Liver (tissue), 3 donors: ENCODE measurements at regions not wholly inside any gene's neighbourhood (a gene's known extent, or its start where the extent isn't known, plus 50 kb on each side); places are given as distances from the start of the nearest gene placed in this dataset.

Experiments
- RXRA ChIP-seq, 2 donors: IDR thresholded peaks; 2 replicates each; pipeline ENCODE4 v1.6.1; 2017 to 2018; ENCODE audit warnings: antibody characterized with exemption in 2 of 2, mild to moderate bottlenecking in 1 of 2
- TAF1 ChIP-seq: conservative IDR thresholded peaks from 2 replicates; pipeline ENCODE4 v1.6.1; 2016; ENCODE audit warnings: antibody characterized with exemption, mild to moderate bottlenecking
- TF ChIP-seq, protein P1 (sequence below): fragments of 150-350 bp; IDR thresholded peaks from 2 replicates; pipeline ENCODE4 v1.5.1; 2017; ENCODE audit warnings: improper control_type of control experiment, low read depth, low read length; ENCODE audit not compliant: missing input control
- donor health status: healthy.
- donor health status: healthy.

DNA sequence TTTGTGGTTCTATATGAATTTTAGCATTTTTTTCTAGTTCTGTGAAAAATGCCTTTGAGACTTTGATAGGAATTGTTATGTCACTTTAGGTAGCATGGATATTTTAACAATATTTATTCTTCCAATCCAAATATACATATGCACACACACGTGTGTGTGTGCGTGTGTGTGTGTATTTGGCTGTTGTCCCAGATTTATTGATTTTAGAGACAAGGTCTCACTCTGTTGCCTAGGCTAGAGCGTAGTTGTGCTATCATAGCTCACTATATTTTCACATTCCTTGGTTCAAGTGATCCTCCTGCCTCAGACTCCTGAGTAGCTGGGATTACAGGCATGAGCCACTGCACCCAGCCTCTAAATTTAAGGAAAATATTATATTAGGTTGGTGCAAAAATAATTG lies 162.5 kb upstream of the TRIM24 start:
- no peak for TF ChIP-seq RXRA (IDR thresholded peaks at IDR 0.05)
- TF ChIP-seq, protein P1, sequence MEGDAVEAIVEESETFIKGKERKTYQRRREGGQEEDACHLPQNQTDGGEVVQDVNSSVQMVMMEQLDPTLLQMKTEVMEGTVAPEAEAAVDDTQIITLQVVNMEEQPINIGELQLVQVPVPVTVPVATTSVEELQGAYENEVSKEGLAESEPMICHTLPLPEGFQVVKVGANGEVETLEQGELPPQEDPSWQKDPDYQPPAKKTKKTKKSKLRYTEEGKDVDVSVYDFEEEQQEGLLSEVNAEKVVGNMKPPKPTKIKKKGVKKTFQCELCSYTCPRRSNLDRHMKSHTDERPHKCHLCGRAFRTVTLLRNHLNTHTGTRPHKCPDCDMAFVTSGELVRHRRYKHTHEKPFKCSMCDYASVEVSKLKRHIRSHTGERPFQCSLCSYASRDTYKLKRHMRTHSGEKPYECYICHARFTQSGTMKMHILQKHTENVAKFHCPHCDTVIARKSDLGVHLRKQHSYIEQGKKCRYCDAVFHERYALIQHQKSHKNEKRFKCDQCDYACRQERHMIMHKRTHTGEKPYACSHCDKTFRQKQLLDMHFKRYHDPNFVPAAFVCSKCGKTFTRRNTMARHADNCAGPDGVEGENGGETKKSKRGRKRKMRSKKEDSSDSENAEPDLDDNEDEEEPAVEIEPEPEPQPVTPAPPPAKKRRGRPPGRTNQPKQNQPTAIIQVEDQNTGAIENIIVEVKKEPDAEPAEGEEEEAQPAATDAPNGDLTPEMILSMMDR, result no peak
- TF ChIP-seq TAF1, result no peak
